ENCODE measurements at regions not wholly inside any gene's neighbourhood (a gene's known extent, or its start where the extent isn't known, plus 50 kb on each side); places are given as distances from the start of the nearest gene placed in this dataset.

- no peak for DNase-seq
Observed at GRCh38 chr9:17978773-17979172, 399.9 kb downstream of the SH3GL2 start.

GRCh38 chr9:17986595-17986994 is 407.7 kb downstream of the SH3GL2 start:
- no peak for DNase-seq

GRCh38 chr9:17987189-17987588 is 408.3 kb downstream of the SH3GL2 start:
- DNase-seq, result no peak

GRCh38 chr9:17988489-17988888 is 409.6 kb downstream of the SH3GL2 start:
- DNase-seq, result no peak

- no peak for DNase-seq
Observed at GRCh38 chr9:17990602-17991001, 411.7 kb downstream of the SH3GL2 start.

GRCh38 chr9:17993024-17993423 is 414.2 kb downstream of the SH3GL2 start:
- no peak for DNase-seq

- DNase-seq, result no peak
Observed at GRCh38 chr9:17994695-17995425, 416.0 kb downstream of the SH3GL2 start.

GRCh38 chr9:17996728-17997127 is 417.9 kb downstream of the SH3GL2 start:
- DNase-seq, result no peak

- DNase-seq, result no peak
Observed at GRCh38 chr9:18002718-18003438, 424.0 kb downstream of the SH3GL2 start.

GRCh38 chr9:18006591-18006990 is 427.7 kb downstream of the SH3GL2 start:
- no peak for DNase-seq

GRCh38 chr9:18007621-18008020 is 428.8 kb downstream of the SH3GL2 start:
- no peak for DNase-seq

GRCh38 chr9:18009902-18010301 is 431.0 kb downstream of the SH3GL2 start:
- no peak for DNase-seq

- DNase-seq, result no peak
Observed at GRCh38 chr9:18010492-18010891, 431.6 kb downstream of the SH3GL2 start.

GRCh38 chr9:18012170-18012569 is 433.3 kb downstream of the SH3GL2 start:
- DNase-seq, result no peak

GRCh38 chr9:18014556-18014955 is 435.7 kb downstream of the SH3GL2 start:
- no peak for DNase-seq

GRCh38 chr9:18015116-18015515 is 436.2 kb downstream of the SH3GL2 start:
- DNase-seq, result no peak

GRCh38 chr9:18017136-18017535 is 438.3 kb downstream of the SH3GL2 start:
- no peak for DNase-seq

GRCh38 chr9:18018221-18018620 is 439.4 kb downstream of the SH3GL2 start:
- DNase-seq, result no peak

- no peak for DNase-seq
Observed at GRCh38 chr9:18018661-18019060, 439.8 kb downstream of the SH3GL2 start.

- DNase-seq, result no peak
Observed at GRCh38 chr9:18020121-18020745, 441.4 kb downstream of the SH3GL2 start.

GRCh38 chr9:18022642-18023041 is 443.8 kb downstream of the SH3GL2 start:
- DNase-seq, result no peak

- DNase-seq, result no peak
Observed at GRCh38 chr9:18023332-18023731, 444.5 kb downstream of the SH3GL2 start.

- DNase-seq, result no peak
Observed at GRCh38 chr9:18032636-18033035, 441.3 kb upstream of the ADAMTSL1 start.

Data from dermis blood vessel endothelial cell (primary cell).